ENCODE measurements at regions not wholly inside any gene's neighbourhood (a gene's known extent, or its start where the extent isn't known, plus 50 kb on each side); places are given as distances from the start of the nearest gene placed in this dataset.
A peak's percentile ranks its signal among the peaks of the same experiment; 100 is the strongest.

DNA sequence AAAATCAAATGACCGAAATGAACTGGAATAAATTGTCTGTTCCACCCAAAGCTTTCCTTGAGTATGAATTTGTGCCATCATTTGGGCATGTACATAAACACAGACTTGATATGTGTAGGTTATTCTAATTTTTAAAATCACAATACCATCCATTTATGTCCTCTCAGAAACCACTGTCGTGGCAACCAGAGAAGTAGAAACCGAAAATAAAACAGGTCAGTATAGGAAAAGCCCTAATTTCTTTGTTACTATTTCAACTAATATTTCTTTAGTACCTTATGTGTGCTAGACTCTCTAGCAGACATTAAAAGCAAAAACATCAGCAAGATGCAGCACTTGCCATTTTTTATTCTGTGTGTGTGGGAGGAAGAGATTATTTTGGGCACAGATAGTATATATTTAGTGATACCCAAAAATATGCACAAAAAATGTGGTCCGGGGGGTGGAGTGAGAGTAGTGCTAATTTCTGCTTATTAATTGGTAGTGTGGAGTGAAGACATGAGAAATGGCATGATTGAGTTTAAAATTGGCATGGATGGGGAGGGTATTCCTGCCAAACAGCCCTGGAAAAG is 130.8 kb upstream of the CNTN1 start:
- Histone ChIP-seq H3K27ac (ENCODE audit: control insufficient read depth, insufficient read depth) (peak overlapping the region; percentile 83), H3K4me3 (peak overlapping the region; percentile 6; the same call in 1 of the 2 replicates), H3K27me3 (replicated peaks in 1 of 2; ENCODE audit: control insufficient read depth in 2 of 2, insufficient read depth in 2 of 2, low read length in 1 of 2) (no peaks in the 10 kb centered on the region), H3K4me1 (ENCODE audit: control insufficient read depth, insufficient read depth, low read length) (peaks cover 13% of the 10 kb centered on the region), H3K9me3 (replicated peaks; ENCODE audit: control insufficient read depth, insufficient read depth, low read length) (no peaks in the 10 kb centered on the region; the same call in 2 of the 3 replicates), H3K36me3 (ENCODE audit: control insufficient read depth in 2 of 2, insufficient read depth in 2 of 2, low read length in 1 of 2) (no peaks in the 10 kb centered on the region), H2AFZ (ENCODE audit: control insufficient read depth, low read depth, low read length) (peak overlapping the region; percentile 63), H3K4me2 (ENCODE audit: control insufficient read depth, insufficient read depth) (peak overlapping the region; percentile 58), H3K79me2 (ENCODE audit: control insufficient read depth, insufficient read depth, low read length) (no peaks in the 10 kb centered on the region), H4K20me1 (ENCODE audit: control insufficient read depth, insufficient read depth) (no peaks in the 10 kb centered on the region), H3K9ac (ENCODE audit: control insufficient read depth, insufficient read depth, low read length) (peak overlapping the region; percentile 2)
- no peak for DNase-seq (ENCODE audit: low read depth, low spot score)
- TF ChIP-seq PAX5 (IDR thresholded peaks at IDR 0.05; ENCODE audit: borderline replicate concordance, low read depth, low read length) (no peak), ZNF207 (IDR thresholded peaks at IDR 0.05; ENCODE audit: borderline replicate concordance) (no peak), POLR2A (IDR thresholded peaks at IDR 0.05; ENCODE audit: low read depth, low read length) (no peak), NR2C1 (IDR thresholded peaks at IDR 0.05) (no peak), MEF2A (IDR thresholded peaks at IDR 0.05; ENCODE audit: insufficient read depth, low read depth, low read length) (peak; percentile 91), MEF2B (IDR thresholded peaks at IDR 0.05; ENCODE audit: partially characterized antibody, poor library complexity, severe bottlenecking) (peak; percentile 78), RUNX3 (IDR thresholded peaks at IDR 0.05; ENCODE audit: low read length) (peak; percentile 46), ZNF217 (IDR thresholded peaks at IDR 0.05) (0 out of 2 replicates have a peak, but pooled peaks have one; percentile 13), CBX5 (IDR thresholded peaks at IDR 0.05; ENCODE audit: low read depth) (no peak), STAT3 (IDR thresholded peaks at IDR 0.05; ENCODE audit: low read depth, low read length) (no peak), IKZF1 (conservative IDR thresholded peaks at IDR 0.05) (0 out of 2 replicates have a peak, but pooled peaks have one; percentile 14)
- ChIA-PET CTCF (interaction anchor here (0.7 to 1.9 kb wide), 4 partner anchors 9 to 55 kb away, joined by 3 to 5 read pairs (median 3); no protein-coding TSS in a partner anchor), SMC1A (ENCODE audit: uncharacterized antibody, unreplicated experiment) (interaction anchor here (1.0 to 3.3 kb wide), 9 partner anchors 8 to 248 kb away, joined by 3 to 28 read pairs (median 6); no protein-coding TSS in a partner anchor), POLR2A (interaction anchor here (1.0 to 2.0 kb wide), 2 partner anchors 14 to 47 kb away, joined by 3 to 7 read pairs; no protein-coding TSS in a partner anchor), RAD21 (ENCODE audit: unreplicated experiment) (interaction anchor here (0.7 to 2.6 kb wide), 9 partner anchors 7 to 87 kb away, joined by 3 to 16 read pairs (median 5); no protein-coding TSS in a partner anchor)
- ATAC-seq: peak; percentile 74
- WGBS (ENCODE audit: insufficient coverage, insufficient replicate concordance, low lambda C conversion rate, missing lambda C conversion rate): 2% methylated on average over 4 of the region's 4 CpGs
- in situ Hi-C loops (cut with MboI) (no loop called here), intact Hi-C loops (cut with micrococcal nuclease; ENCODE audit: unreplicated experiment) (no loop called here)
- BruUV-seq (replicated peaks): no TSS peak
- FAIRE-seq: peak; percentile 84

Data from GM12878 (cell line).